SH-SY5Y (cell line): ENCODE measurements at regions not wholly inside any gene's neighbourhood (a gene's known extent, or its start where the extent isn't known, plus 50 kb on each side); places are given as distances from the start of the nearest gene placed in this dataset.

Experiments used
- GATA2 ChIP-seq: IDR thresholded peaks from 2 replicates; pipeline ENCODE4 v1.6.1; 2011; ENCODE audit warnings: mild to moderate bottlenecking, low read depth, low read length
- GATA3 ChIP-seq: IDR thresholded peaks from 2 replicates; pipeline ENCODE4 v1.6.1; 2011; ENCODE audit warnings: low read depth, mild to moderate bottlenecking, low read length, moderate library complexity

DNA sequence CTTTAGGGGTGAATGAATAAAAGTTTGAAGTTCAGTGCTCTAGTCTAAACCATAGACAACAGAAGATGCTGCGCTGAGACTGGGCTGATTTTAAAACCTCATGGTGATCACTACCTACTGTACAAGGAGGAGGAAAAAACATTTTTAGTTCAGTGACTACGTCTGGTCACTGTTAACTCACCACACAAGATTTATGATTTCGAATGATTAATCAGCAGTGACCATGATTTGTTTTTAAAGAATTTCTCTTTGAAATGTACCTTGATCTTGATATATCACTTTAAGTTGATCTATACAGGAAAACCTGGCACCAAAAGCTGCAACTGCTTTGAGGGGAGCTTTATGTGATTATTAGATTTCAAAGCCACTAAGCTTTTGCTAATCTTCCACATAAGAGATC, 286.3 kb downstream of the PDGFC start:
- no peak for TF ChIP-seq GATA2
- TF ChIP-seq GATA3: no peak
